ENCODE measurements at regions not wholly inside any gene's neighbourhood (a gene's known extent, or its start where the extent isn't known, plus 50 kb on each side); places are given as distances from the start of the nearest gene placed in this dataset.

GRCh38 chr6:25138934-25139415, 140.2 kb upstream of the CARMIL1 start:
- TF ChIP-seq CTCF (conservative IDR thresholded peaks at IDR 0.05 in 1 of 2, IDR thresholded peaks at IDR 0.05 in 1 of 2; ENCODE audit: extremely low read depth in 1 of 2, insufficient read depth in 1 of 2, low read depth in 1 of 2, low read length in 2 of 2) (no peak), EZH2 (IDR thresholded peaks at IDR 0.05; ENCODE audit: borderline replicate concordance, low read length) (no peak)
